Activated T-helper 17 cell treated with anti-CD3 and anti-CD28 coated beads, Interleukin-2, amount 50 U/mL, for 72 hours (primary cell): ENCODE measurements at regions not wholly inside any gene's neighbourhood (a gene's known extent, or its start where the extent isn't known, plus 50 kb on each side); places are given as distances from the start of the nearest gene placed in this dataset.
"Not testable (repeated sequence)": the region's sequence is repeated elsewhere in the genome, so short reads cannot be mapped to it uniquely, and the experiment has no call there.

Experiments used
- ATAC-seq: fragments of 150-1000 bp; cut with Tn5 transposase; replicated peaks from 2 replicates; pipeline ENCODE4 v1.10.0; 2021; ENCODE audit warnings: mild to moderate bottlenecking, moderate library complexity
- H3K27ac Mint-ChIP-seq: one replicate; pipeline ENCODE4 v1.8.0; 2022; ENCODE audit warnings: mixed read lengths
- H3K27me3 Mint-ChIP-seq: one replicate; pipeline ENCODE4 v1.8.0; 2022; ENCODE audit warnings: mixed read lengths
- H3K36me3 Mint-ChIP-seq: one replicate; pipeline ENCODE4 v1.8.0; 2022; ENCODE audit warnings: low read depth, mild to moderate bottlenecking, mixed read lengths
- H3K4me1 Mint-ChIP-seq: one replicate; pipeline ENCODE4 v1.8.0; 2022; ENCODE audit warnings: mixed read lengths
- H3K4me3 Mint-ChIP-seq: one replicate; pipeline ENCODE4 v1.8.0; 2022; ENCODE audit warnings: mild to moderate bottlenecking, mixed read lengths
- H3K9me3 Mint-ChIP-seq: one replicate; pipeline ENCODE4 v1.8.0; 2022; ENCODE audit warnings: mixed read lengths

- ATAC-seq, result no peak
- Mint-ChIP-seq H3K9me3 (peaks cover 24% of the 10 kb centered on the region), H3K27ac (no peak overlapping the region), H3K4me3 (no peak overlapping the region), H3K27me3 (no peaks in the 10 kb centered on the region), H3K36me3 (no peaks in the 10 kb centered on the region), H3K4me1 (no peaks in the 10 kb centered on the region)
Observed at GRCh38 chr4:188735082-188735481, 595.8 kb downstream of the TRIML1 start.

DNA sequence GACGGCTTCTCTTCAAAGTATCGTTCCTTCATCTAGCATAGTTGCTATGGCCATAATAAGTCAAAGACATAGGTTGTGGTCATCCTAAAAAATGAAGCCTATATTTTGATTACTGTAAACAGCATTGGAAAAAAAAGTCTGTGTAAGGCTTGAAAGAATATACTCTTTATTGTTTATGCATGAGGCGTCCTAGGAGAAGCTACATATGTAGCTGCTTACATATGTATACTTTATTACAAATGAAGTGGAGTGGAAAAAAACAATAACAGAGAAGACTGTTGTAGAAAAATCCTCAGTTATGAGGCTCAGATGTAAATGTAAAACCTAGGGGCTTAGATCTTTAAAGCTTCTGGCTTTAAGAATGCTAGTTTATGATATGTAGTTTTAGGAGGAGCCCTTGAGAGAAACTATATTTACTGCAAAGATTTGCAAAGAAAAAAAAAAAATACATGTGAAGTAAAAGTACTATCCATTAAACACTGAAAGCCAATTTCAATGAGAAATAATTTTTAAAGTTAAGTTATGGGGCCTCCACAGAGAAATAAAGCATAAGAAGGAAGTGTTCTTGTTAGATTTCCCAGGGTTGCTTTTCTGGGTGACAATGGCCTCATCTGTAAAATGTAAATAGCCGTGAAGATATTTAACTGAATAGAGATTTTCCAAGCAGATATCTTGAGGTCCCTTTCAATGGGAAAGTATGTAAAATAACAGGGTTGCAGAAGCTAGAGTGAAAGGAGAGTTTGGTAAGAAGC, 598.2 kb downstream of the TRIML1 start:
- H3K36me3 Mint-ChIP-seq, result no peaks in the 10 kb centered on the region
- ATAC-seq, result no peak

GRCh38 chr4:188738290-188738689, 599.0 kb downstream of the TRIML1 start:
- not testable (repeated sequence) for H3K4me1 Mint-ChIP-seq, H3K4me3 Mint-ChIP-seq, H3K27ac Mint-ChIP-seq, H3K9me3 Mint-ChIP-seq, H3K27me3 Mint-ChIP-seq, ATAC-seq, H3K36me3 Mint-ChIP-seq

More for the DNA sequence above, 598.2 kb downstream of the TRIML1 start:
- H3K4me3 Mint-ChIP-seq, result no peak overlapping the region
- peaks cover 11% of the 10 kb centered on the region for H3K9me3 Mint-ChIP-seq
- no peaks in the 10 kb centered on the region for H3K4me1 Mint-ChIP-seq
- no peaks in the 10 kb centered on the region for H3K27me3 Mint-ChIP-seq
- H3K27ac Mint-ChIP-seq, result no peak overlapping the region

DNA sequence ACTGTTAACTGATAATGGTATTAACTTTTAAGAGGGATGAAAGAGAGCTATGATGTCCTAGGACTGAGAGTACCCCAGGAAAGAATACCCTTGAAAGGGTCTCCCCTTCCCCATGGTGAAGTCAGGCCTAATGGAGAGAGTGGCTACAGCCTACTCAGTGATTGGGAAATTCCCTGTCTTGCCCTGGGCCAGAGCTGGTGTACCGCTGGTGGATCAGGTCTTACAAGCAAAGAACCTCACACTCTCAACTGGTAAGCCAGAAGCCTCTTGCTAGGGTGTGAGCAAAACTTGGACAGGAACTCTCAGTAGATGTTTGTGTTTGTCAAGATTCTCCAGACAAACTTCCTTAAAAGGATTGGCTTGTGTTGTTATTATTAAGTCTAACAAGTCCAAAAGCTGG, 600.9 kb downstream of the TRIML1 start:
- H3K27me3 Mint-ChIP-seq, H3K4me3 Mint-ChIP-seq, H3K9me3 Mint-ChIP-seq, ATAC-seq, H3K4me1 Mint-ChIP-seq, H3K36me3 Mint-ChIP-seq, H3K27ac Mint-ChIP-seq: not testable (repeated sequence)

DNA sequence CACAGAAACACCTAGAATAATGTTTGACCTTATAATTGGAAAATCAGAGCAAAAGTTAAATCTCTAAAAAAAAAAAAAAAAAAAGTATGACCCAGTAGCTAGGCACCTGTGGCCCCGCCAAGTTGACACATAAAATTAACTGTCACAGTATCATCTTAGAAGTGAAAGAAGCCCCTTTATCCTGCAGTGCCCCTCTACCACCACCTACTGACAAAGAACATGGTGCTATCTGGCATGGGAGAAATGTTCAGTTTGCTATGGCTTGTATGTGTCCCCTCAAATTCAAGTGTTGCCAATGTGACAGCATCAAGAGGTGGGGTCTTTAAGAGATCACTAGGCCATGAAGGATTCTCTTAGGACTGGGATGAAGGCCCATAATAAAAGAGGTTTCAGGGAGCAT, 601.5 kb downstream of the TRIML1 start:
- not testable (repeated sequence) for H3K36me3 Mint-ChIP-seq, H3K4me3 Mint-ChIP-seq, H3K27me3 Mint-ChIP-seq, H3K27ac Mint-ChIP-seq, H3K9me3 Mint-ChIP-seq, H3K4me1 Mint-ChIP-seq, ATAC-seq

- H3K4me1 Mint-ChIP-seq, result no peaks in the 10 kb centered on the region
- H3K27me3 Mint-ChIP-seq, result no peaks in the 10 kb centered on the region
- no peak overlapping the region for H3K4me3 Mint-ChIP-seq
- H3K27ac Mint-ChIP-seq, result no peak overlapping the region
- peaks cover 22% of the 10 kb centered on the region for H3K9me3 Mint-ChIP-seq
- no peaks in the 10 kb centered on the region for H3K36me3 Mint-ChIP-seq
- no peak for ATAC-seq
Observed at GRCh38 chr4:188754372-188755002, 615.2 kb downstream of the TRIML1 start.

- no peaks in the 10 kb centered on the region for H3K36me3 Mint-ChIP-seq
- no peak overlapping the region for H3K4me3 Mint-ChIP-seq
- no peak for ATAC-seq
- no peaks in the 10 kb centered on the region for H3K4me1 Mint-ChIP-seq
- H3K27ac Mint-ChIP-seq, result no peak overlapping the region
- H3K27me3 Mint-ChIP-seq, result no peaks in the 10 kb centered on the region
- peaks cover 19% of the 10 kb centered on the region for H3K9me3 Mint-ChIP-seq
Observed at GRCh38 chr4:188767496-188767895, 628.3 kb downstream of the TRIML1 start.

DNA sequence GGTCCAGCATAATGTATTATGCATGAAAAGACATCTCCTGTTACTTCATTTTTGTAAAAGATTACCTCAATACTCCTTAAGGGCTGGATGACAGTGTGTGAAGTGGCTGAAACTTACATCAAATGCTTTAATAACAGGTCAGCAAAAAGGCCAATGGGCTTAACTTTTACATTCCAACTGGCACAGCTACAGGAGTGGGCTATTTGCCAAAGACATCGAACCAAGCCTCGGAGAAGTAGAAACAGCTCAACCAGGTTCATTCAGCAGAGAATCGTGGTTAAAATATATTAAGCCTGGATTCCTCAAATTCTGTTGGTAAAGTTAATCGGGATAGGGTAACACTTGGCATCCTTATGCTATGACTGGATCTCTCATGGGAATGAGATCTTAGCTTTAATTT, 639.7 kb downstream of the TRIML1 start:
- Mint-ChIP-seq H3K27me3 (no peaks in the 10 kb centered on the region), H3K4me1 (no peaks in the 10 kb centered on the region), H3K36me3 (no peaks in the 10 kb centered on the region), H3K27ac (no peak overlapping the region), H3K9me3 (no peaks in the 10 kb centered on the region), H3K4me3 (no peak overlapping the region)
- no peak for ATAC-seq

DNA sequence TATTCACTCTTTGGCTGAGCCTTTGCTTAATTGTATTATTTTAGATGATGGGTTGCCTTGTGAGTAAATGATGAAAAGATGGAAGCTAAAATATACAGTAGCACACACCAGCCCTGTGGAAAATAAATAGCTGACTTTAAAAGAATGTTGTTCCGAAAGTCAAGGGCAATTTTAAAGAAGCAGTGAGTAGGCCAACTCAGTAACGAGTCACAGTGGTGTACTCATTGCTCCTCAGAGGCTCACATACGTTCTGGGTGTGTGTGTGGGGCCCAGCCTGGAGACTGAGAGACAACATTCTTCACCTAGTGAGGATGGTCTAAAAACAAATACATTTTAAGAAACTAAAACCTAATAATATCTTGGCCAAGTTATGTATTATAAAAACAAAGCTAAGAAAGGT, 640.3 kb downstream of the TRIML1 start:
- Mint-ChIP-seq H3K36me3 (no peaks in the 10 kb centered on the region), H3K9me3 (no peaks in the 10 kb centered on the region), H3K4me3 (no peak overlapping the region), H3K4me1 (no peaks in the 10 kb centered on the region), H3K27ac (no peak overlapping the region), H3K27me3 (no peaks in the 10 kb centered on the region)
- no peak for ATAC-seq

GRCh38 chr4:188780028-188780427, 640.8 kb downstream of the TRIML1 start:
- no peak overlapping the region for H3K27ac Mint-ChIP-seq
- no peaks in the 10 kb centered on the region for H3K36me3 Mint-ChIP-seq
- no peak for ATAC-seq
- no peak overlapping the region for H3K4me3 Mint-ChIP-seq
- no peaks in the 10 kb centered on the region for H3K4me1 Mint-ChIP-seq
- H3K27me3 Mint-ChIP-seq, result no peaks in the 10 kb centered on the region
- H3K9me3 Mint-ChIP-seq, result no peaks in the 10 kb centered on the region

DNA sequence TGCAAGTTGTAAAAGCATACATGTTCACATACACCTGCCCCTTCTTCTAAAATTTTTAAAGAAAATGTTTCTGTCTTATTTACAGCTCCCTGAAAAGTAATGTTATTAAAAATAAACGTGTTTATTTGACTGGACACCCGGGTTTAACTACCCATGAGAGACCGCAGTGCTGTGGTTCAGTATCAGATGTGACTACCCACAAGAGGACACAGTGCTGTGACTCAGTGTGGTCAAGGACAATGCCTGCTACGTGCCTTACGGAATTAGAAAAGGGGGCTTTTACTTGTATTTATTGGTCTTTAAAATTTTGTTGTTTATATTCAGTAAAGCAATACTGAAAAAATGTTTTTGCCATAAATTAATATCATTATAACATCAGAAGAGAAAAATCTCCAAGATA, 641.4 kb downstream of the TRIML1 start:
- Mint-ChIP-seq H3K27me3 (no peaks in the 10 kb centered on the region), H3K27ac (no peak overlapping the region), H3K4me3 (no peak overlapping the region), H3K36me3 (no peaks in the 10 kb centered on the region), H3K4me1 (no peaks in the 10 kb centered on the region), H3K9me3 (no peaks in the 10 kb centered on the region)
- ATAC-seq, result no peak

- ATAC-seq, result no peak
- H3K27me3 Mint-ChIP-seq, result no peaks in the 10 kb centered on the region
- H3K4me3 Mint-ChIP-seq, result no peak overlapping the region
- no peaks in the 10 kb centered on the region for H3K9me3 Mint-ChIP-seq
- H3K27ac Mint-ChIP-seq, result no peak overlapping the region
- no peaks in the 10 kb centered on the region for H3K4me1 Mint-ChIP-seq
- no peaks in the 10 kb centered on the region for H3K36me3 Mint-ChIP-seq
Observed at GRCh38 chr4:188781655-188782054, 642.4 kb downstream of the TRIML1 start.

- Mint-ChIP-seq H3K27ac (no peak overlapping the region), H3K4me1 (no peaks in the 10 kb centered on the region), H3K9me3 (no peaks in the 10 kb centered on the region), H3K4me3 (no peak overlapping the region), H3K27me3 (no peaks in the 10 kb centered on the region), H3K36me3 (no peaks in the 10 kb centered on the region)
- no peak for ATAC-seq
Observed at GRCh38 chr4:188783175-188783574, 643.9 kb downstream of the TRIML1 start.

- ATAC-seq, result no peak
- Mint-ChIP-seq H3K27ac (no peak overlapping the region), H3K9me3 (no peaks in the 10 kb centered on the region), H3K36me3 (no peaks in the 10 kb centered on the region), H3K4me1 (no peaks in the 10 kb centered on the region), H3K4me3 (no peak overlapping the region), H3K27me3 (no peaks in the 10 kb centered on the region)
Observed at GRCh38 chr4:188783606-188784160, 644.4 kb downstream of the TRIML1 start.

- H3K27me3 Mint-ChIP-seq, H3K4me3 Mint-ChIP-seq, ATAC-seq, H3K9me3 Mint-ChIP-seq, H3K36me3 Mint-ChIP-seq, H3K27ac Mint-ChIP-seq, H3K4me1 Mint-ChIP-seq: not testable (repeated sequence)
Observed at GRCh38 chr4:188796600-188796999, 657.4 kb downstream of the TRIML1 start.
